GM23338 (cell line): ENCODE measurements at regions not wholly inside any gene's neighbourhood (a gene's known extent, or its start where the extent isn't known, plus 50 kb on each side); places are given as distances from the start of the nearest gene placed in this dataset.

Experiments
- ATAC-seq: fragments of 200-7000 bp; cut with Tn5 transposase; 3 replicates; pipeline ENCODE4 v1.9.1; 2020
- DNase-seq: peaks from one replicate; pipeline ENCODE4 v3.0.0-alpha.2; 2015; ENCODE audit warnings: low spot score
- H2AFZ ChIP-seq: fragments of 200-600 bp; sonication (generic); 2 replicates; pipeline ENCODE4 v1.8.0; 2016; ENCODE audit warnings: antibody characterized with exemption, mild to moderate bottlenecking, moderate library complexity
- H3F3A ChIP-seq: fragments of 200-600 bp; sonication (generic); replicated peaks from 2 replicates; pipeline ENCODE4 v1.8.0; 2017; ENCODE audit warnings: antibody characterized with exemption, mixed run types, low read depth
- H3K27ac ChIP-seq: fragments of 200-600 bp; sonication (generic); 2 replicates; pipeline ENCODE4 v1.6.1; 2016; ENCODE audit warnings: low read depth
- H3K27me3 ChIP-seq: fragments of 200-600 bp; sonication (generic); 2 replicates; pipeline ENCODE4 v1.8.0; 2016; ENCODE audit warnings: mild to moderate bottlenecking, mixed run types, moderate library complexity; ENCODE audit not compliant: insufficient read depth
- H3K36me3 ChIP-seq: fragments of 200-600 bp; sonication (generic); 2 replicates; pipeline ENCODE4 v1.8.0; 2016; ENCODE audit warnings: mild to moderate bottlenecking; ENCODE audit not compliant: insufficient read depth
- H3K4me1 ChIP-seq: fragments of 200-600 bp; sonication (generic); 2 replicates; pipeline ENCODE4 v1.8.0; 2016; ENCODE audit warnings: mild to moderate bottlenecking, moderate library complexity; ENCODE audit not compliant: insufficient read depth
- H3K4me2 ChIP-seq: fragments of 200-600 bp; sonication (generic); 2 replicates; pipeline ENCODE4 v1.7.1; 2017; ENCODE audit warnings: mixed run types
- H3K4me3 ChIP-seq: fragments of 200-600 bp; sonication (generic); 2 replicates; pipeline ENCODE4 v1.6.1; 2016; ENCODE audit warnings: mixed run types
- H3K79me2 ChIP-seq: fragments of 200-600 bp; sonication (generic); replicated peaks from 2 replicates; pipeline ENCODE4 v1.8.0; 2017; ENCODE audit warnings: mild to moderate bottlenecking; ENCODE audit not compliant: insufficient read depth
- H3K9me2 ChIP-seq: fragments of 200-600 bp; sonication (generic); 2 replicates; pipeline ENCODE4 v1.8.0; 2017; ENCODE audit not compliant: insufficient read depth
- H4K20me1 ChIP-seq: fragments of 200-600 bp; sonication (generic); replicated peaks from 2 replicates; pipeline ENCODE4 v1.8.0; 2017; ENCODE audit warnings: mild to moderate bottlenecking; ENCODE audit not compliant: insufficient read depth
- H3K27ac Mint-ChIP-seq: 2 replicates; pipeline ENCODE4 v1.8.0; 2020; ENCODE audit warnings: inconsistent platforms, mild to moderate bottlenecking, moderate library complexity, mixed read lengths
- H3K27me3 Mint-ChIP-seq: 3 replicates; pipeline ENCODE4 v1.8.0; 2022; ENCODE audit warnings: low read depth, mild to moderate bottlenecking, moderate library complexity, mixed read lengths, inconsistent platforms; ENCODE audit not compliant: insufficient read depth, poor library complexity
- H3K36me3 Mint-ChIP-seq: 3 replicates; pipeline ENCODE4 v1.8.0; 2021; ENCODE audit warnings: low read depth, mild to moderate bottlenecking, inconsistent platforms, moderate library complexity, mixed read lengths
- H3K4me1 Mint-ChIP-seq: 3 replicates; pipeline ENCODE4 v1.8.0; 2020; ENCODE audit warnings: mild to moderate bottlenecking, inconsistent platforms, mixed read lengths
- H3K4me3 Mint-ChIP-seq: 3 replicates; pipeline ENCODE4 v1.8.0; 2021; ENCODE audit warnings: moderate library complexity, mild to moderate bottlenecking, inconsistent platforms, mixed read lengths
- H3K9me3 Mint-ChIP-seq: 3 replicates; pipeline ENCODE4 v1.8.0; 2020; ENCODE audit warnings: moderate library complexity, mild to moderate bottlenecking, inconsistent platforms, mixed read lengths
- CREB1 ChIP-seq: fragments of 250-450 bp; sonication (Bioruptor Pico); IDR thresholded peaks from 2 replicates; pipeline ENCODE4 v1.5.0; 2020; ENCODE audit warnings: low read depth, mild to moderate bottlenecking, moderate library complexity
- EZH2 ChIP-seq: fragments of 200-600 bp; sonication (generic); IDR thresholded peaks from one replicate; pipeline ENCODE4 v1.8.0; 2017; ENCODE audit warnings: antibody characterized with exemption, mild to moderate bottlenecking, low read depth; ENCODE audit not compliant: unreplicated experiment
- EZH2phosphoT487 ChIP-seq: fragments of 200-600 bp; sonication (generic); IDR thresholded peaks from one replicate; pipeline ENCODE4 v1.8.1; 2018; ENCODE audit warnings: antibody characterized with exemption; ENCODE audit not compliant: unreplicated experiment
- JUNB ChIP-seq: IDR thresholded peaks from one replicate; pipeline ENCODE4 v1.6.1; 2016; ENCODE audit warnings: antibody characterized with exemption; ENCODE audit not compliant: unreplicated experiment
- NANOG ChIP-seq: IDR thresholded peaks from 2 replicates; pipeline ENCODE4 v1.6.1; 2016; ENCODE audit warnings: antibody characterized with exemption, borderline replicate concordance
- STAT1 ChIP-seq: IDR thresholded peaks from one replicate; pipeline ENCODE4 v1.6.1; 2016; ENCODE audit warnings: antibody characterized with exemption; ENCODE audit not compliant: unreplicated experiment
- ZNF114 ChIP-seq: fragments of 250-450 bp; sonication (Bioruptor Pico); IDR thresholded peaks from 2 replicates; pipeline ENCODE4 v1.5.0; 2020; ENCODE audit warnings: mild to moderate bottlenecking, moderate library complexity
- TF ChIP-seq, protein P1 (sequence below), 2 experiments: fragments of 200-600 bp in 1 of 2; sonication (generic) in 1 of 2; conservative IDR thresholded peaks; 2 replicates each; pipeline versions ENCODE4 v1.5.1 to v1.6.1; 2016 to 2017; ENCODE audit warnings: antibody characterized with exemption in 2 of 2, low read depth in 2 of 2, mild to moderate bottlenecking in 2 of 2, moderate library complexity in 1 of 2
- TF ChIP-seq, protein P2 (sequence below): fragments of 250-450 bp; sonication (Bioruptor Pico); IDR thresholded peaks from 2 replicates; pipeline ENCODE4 v1.5.0; 2020; ENCODE audit warnings: mild to moderate bottlenecking, moderate library complexity
- TF ChIP-seq, protein P3 (sequence below): IDR thresholded peaks from 2 replicates; pipeline ENCODE4 v1.6.1; 2016; ENCODE audit warnings: antibody characterized with exemption
- TF ChIP-seq, protein P4 (sequence below): IDR thresholded peaks from one replicate; pipeline ENCODE4 v1.6.1; 2018; ENCODE audit warnings: antibody characterized with exemption; ENCODE audit not compliant: unreplicated experiment

DNA sequence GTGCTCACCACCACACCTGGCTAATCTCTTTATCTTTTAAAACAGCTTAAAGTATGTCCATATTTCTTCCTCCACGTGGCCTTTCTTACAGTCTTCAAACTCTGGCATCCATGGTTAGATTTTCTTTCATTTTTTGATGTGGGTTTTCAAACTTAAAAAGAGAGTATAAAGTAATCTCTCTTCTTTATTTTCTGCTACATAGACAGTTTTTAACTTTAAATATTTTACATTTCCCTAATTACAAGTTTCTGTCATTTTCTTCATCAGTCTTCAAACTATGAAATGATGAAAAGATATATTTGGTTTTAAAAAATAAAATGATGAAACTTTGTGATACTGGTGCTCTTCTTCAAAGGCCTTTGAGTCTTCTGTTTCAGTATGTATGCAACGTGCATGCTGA is 143.5 kb upstream of the ESRRG start:
- Histone ChIP-seq H3K4me1 (no peaks in the 10 kb centered on the region), H4K20me1 (no peaks in the 10 kb centered on the region), H3K79me2 (no peaks in the 10 kb centered on the region), H3K4me2 (no peak overlapping the region), H3K27ac (no peak overlapping the region), H2AFZ (no peak overlapping the region), H3F3A (no peaks in the 10 kb centered on the region), H3K9me2 (no peaks in the 10 kb centered on the region), H3K4me3 (no peak overlapping the region), H3K36me3 (no peaks in the 10 kb centered on the region), H3K27me3 (no peaks in the 10 kb centered on the region)
- Mint-ChIP-seq H3K4me3 (no peak overlapping the region), H3K9me3 (no peaks in the 10 kb centered on the region), H3K4me1 (peaks cover 2% of the 10 kb centered on the region; the same call in 1 of the 3 replicates), H3K27ac (no peak overlapping the region), H3K36me3 (no peaks in the 10 kb centered on the region), H3K27me3 (peaks cover 3% of the 10 kb centered on the region)
- ATAC-seq (no peak), DNase-seq (no peak)
- TF ChIP-seq, protein P1, sequence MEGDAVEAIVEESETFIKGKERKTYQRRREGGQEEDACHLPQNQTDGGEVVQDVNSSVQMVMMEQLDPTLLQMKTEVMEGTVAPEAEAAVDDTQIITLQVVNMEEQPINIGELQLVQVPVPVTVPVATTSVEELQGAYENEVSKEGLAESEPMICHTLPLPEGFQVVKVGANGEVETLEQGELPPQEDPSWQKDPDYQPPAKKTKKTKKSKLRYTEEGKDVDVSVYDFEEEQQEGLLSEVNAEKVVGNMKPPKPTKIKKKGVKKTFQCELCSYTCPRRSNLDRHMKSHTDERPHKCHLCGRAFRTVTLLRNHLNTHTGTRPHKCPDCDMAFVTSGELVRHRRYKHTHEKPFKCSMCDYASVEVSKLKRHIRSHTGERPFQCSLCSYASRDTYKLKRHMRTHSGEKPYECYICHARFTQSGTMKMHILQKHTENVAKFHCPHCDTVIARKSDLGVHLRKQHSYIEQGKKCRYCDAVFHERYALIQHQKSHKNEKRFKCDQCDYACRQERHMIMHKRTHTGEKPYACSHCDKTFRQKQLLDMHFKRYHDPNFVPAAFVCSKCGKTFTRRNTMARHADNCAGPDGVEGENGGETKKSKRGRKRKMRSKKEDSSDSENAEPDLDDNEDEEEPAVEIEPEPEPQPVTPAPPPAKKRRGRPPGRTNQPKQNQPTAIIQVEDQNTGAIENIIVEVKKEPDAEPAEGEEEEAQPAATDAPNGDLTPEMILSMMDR (conservative IDR thresholded peaks at IDR 0.05; ENCODE audit: low read depth in 2 of 2), result no peak
- TF ChIP-seq, protein P2, sequence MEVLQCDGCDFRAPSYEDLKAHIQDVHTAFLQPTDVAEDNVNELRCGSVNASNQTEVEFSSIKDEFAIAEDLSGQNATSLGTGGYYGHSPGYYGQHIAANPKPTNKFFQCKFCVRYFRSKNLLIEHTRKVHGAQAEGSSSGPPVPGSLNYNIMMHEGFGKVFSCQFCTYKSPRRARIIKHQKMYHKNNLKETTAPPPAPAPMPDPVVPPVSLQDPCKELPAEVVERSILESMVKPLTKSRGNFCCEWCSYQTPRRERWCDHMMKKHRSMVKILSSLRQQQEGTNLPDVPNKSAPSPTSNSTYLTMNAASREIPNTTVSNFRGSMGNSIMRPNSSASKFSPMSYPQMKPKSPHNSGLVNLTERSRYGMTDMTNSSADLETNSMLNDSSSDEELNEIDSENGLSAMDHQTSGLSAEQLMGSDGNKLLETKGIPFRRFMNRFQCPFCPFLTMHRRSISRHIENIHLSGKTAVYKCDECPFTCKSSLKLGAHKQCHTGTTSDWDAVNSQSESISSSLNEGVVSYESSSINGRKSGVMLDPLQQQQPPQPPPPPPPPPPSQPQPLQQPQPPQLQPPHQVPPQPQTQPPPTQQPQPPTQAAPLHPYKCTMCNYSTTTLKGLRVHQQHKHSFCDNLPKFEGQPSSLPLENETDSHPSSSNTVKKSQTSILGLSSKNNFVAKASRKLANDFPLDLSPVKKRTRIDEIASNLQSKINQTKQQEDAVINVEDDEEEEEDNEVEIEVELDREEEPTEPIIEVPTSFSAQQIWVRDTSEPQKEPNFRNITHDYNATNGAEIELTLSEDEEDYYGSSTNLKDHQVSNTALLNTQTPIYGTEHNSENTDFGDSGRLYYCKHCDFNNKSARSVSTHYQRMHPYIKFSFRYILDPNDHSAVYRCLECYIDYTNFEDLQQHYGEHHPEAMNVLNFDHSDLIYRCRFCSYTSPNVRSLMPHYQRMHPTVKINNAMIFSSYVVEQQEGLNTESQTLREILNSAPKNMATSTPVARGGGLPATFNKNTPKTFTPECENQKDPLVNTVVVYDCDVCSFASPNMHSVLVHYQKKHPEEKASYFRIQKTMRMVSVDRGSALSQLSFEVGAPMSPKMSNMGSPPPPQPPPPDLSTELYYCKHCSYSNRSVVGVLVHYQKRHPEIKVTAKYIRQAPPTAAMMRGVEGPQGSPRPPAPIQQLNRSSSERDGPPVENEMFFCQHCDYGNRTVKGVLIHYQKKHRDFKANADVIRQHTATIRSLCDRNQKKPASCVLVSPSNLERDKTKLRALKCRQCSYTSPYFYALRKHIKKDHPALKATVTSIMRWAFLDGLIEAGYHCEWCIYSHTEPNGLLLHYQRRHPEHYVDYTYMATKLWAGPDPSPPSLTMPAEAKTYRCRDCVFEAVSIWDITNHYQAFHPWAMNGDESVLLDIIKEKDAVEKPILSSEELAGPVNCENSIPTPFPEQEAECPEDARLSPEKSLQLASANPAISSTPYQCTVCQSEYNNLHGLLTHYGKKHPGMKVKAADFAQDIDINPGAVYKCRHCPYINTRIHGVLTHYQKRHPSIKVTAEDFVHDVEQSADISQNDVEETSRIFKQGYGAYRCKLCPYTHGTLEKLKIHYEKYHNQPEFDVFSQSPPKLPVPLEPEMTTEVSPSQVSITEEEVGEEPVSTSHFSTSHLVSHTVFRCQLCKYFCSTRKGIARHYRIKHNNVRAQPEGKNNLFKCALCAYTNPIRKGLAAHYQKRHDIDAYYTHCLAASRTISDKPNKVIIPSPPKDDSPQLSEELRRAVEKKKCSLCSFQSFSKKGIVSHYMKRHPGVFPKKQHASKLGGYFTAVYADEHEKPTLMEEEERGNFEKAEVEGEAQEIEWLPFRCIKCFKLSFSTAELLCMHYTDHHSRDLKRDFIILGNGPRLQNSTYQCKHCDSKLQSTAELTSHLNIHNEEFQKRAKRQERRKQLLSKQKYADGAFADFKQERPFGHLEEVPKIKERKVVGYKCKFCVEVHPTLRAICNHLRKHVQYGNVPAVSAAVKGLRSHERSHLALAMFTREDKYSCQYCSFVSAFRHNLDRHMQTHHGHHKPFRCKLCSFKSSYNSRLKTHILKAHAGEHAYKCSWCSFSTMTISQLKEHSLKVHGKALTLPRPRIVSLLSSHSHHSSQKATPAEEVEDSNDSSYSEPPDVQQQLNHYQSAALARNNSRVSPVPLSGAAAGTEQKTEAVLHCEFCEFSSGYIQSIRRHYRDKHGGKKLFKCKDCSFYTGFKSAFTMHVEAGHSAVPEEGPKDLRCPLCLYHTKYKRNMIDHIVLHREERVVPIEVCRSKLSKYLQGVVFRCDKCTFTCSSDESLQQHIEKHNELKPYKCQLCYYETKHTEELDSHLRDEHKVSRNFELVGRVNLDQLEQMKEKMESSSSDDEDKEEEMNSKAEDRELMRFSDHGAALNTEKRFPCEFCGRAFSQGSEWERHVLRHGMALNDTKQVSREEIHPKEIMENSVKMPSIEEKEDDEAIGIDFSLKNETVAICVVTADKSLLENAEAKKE (CRISPR knock-in tag), result no peak
- TF ChIP-seq JUNB, result no peak
- TF ChIP-seq STAT1, result no peak
- no peak for TF ChIP-seq ZNF114
- no peak for TF ChIP-seq CREB1 (CRISPR knock-in tag)
- TF ChIP-seq EZH2, result no peak
- TF ChIP-seq, protein P3, sequence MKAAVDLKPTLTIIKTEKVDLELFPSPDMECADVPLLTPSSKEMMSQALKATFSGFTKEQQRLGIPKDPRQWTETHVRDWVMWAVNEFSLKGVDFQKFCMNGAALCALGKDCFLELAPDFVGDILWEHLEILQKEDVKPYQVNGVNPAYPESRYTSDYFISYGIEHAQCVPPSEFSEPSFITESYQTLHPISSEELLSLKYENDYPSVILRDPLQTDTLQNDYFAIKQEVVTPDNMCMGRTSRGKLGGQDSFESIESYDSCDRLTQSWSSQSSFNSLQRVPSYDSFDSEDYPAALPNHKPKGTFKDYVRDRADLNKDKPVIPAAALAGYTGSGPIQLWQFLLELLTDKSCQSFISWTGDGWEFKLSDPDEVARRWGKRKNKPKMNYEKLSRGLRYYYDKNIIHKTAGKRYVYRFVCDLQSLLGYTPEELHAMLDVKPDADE, result no peak
- TF ChIP-seq, protein P4, sequence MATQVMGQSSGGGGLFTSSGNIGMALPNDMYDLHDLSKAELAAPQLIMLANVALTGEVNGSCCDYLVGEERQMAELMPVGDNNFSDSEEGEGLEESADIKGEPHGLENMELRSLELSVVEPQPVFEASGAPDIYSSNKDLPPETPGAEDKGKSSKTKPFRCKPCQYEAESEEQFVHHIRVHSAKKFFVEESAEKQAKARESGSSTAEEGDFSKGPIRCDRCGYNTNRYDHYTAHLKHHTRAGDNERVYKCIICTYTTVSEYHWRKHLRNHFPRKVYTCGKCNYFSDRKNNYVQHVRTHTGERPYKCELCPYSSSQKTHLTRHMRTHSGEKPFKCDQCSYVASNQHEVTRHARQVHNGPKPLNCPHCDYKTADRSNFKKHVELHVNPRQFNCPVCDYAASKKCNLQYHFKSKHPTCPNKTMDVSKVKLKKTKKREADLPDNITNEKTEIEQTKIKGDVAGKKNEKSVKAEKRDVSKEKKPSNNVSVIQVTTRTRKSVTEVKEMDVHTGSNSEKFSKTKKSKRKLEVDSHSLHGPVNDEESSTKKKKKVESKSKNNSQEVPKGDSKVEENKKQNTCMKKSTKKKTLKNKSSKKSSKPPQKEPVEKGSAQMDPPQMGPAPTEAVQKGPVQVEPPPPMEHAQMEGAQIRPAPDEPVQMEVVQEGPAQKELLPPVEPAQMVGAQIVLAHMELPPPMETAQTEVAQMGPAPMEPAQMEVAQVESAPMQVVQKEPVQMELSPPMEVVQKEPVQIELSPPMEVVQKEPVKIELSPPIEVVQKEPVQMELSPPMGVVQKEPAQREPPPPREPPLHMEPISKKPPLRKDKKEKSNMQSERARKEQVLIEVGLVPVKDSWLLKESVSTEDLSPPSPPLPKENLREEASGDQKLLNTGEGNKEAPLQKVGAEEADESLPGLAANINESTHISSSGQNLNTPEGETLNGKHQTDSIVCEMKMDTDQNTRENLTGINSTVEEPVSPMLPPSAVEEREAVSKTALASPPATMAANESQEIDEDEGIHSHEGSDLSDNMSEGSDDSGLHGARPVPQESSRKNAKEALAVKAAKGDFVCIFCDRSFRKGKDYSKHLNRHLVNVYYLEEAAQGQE, result no peak
- TF ChIP-seq NANOG, result no peak
- TF ChIP-seq EZH2phosphoT487, result no peak
